Neural cell (in vitro differentiated cells): ENCODE measurements at regions not wholly inside any gene's neighbourhood (a gene's known extent, or its start where the extent isn't known, plus 50 kb on each side); places are given as distances from the start of the nearest gene placed in this dataset.

ENCODE experiments used
- EZH2 ChIP-seq: fragments of 200-600, 300-800 bp; shearing (Covaris generic), sonication (generic); IDR thresholded peaks from 2 replicates; pipeline ENCODE4 v1.6.1; 2014; ENCODE audit warnings: antibody characterized with exemption, low read length, borderline replicate concordance, mild to moderate bottlenecking; ENCODE audit not compliant: insufficient read depth, poor library complexity, severe bottlenecking
- SMC3 ChIP-seq: fragments of 450-650 bp; conservative IDR thresholded peaks from 2 replicates; pipeline ENCODE4 v1.6.1; 2014; ENCODE audit warnings: antibody characterized with exemption, mild to moderate bottlenecking, moderate library complexity; ENCODE audit not compliant: poor library complexity
- TF ChIP-seq, protein P1 (sequence below): fragments of 450-650 bp; IDR thresholded peaks from 2 replicates; pipeline ENCODE4 v1.5.1; 2014; ENCODE audit warnings: antibody characterized with exemption, mild to moderate bottlenecking, moderate library complexity; ENCODE audit not compliant: poor library complexity, severe bottlenecking

DNA sequence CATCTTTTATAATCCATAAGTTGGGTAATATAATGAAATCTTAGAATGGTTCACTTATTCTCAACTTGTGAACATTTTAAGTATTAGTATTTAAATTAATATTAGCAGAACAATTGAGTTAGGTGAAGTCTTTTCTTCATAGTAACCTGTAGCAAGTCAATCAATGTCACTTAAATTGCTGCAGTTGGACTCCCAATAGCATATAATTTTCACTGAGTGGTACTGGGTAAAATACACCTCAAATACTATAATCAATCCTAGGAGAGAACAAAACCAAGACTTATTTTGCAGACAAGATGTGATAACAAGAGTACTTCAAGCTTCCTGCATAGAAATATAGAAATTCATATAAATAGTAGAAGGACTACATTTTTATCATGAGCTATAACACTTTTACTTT is 677.9 kb upstream of the LRRN3 start:
- TF ChIP-seq, protein P1, sequence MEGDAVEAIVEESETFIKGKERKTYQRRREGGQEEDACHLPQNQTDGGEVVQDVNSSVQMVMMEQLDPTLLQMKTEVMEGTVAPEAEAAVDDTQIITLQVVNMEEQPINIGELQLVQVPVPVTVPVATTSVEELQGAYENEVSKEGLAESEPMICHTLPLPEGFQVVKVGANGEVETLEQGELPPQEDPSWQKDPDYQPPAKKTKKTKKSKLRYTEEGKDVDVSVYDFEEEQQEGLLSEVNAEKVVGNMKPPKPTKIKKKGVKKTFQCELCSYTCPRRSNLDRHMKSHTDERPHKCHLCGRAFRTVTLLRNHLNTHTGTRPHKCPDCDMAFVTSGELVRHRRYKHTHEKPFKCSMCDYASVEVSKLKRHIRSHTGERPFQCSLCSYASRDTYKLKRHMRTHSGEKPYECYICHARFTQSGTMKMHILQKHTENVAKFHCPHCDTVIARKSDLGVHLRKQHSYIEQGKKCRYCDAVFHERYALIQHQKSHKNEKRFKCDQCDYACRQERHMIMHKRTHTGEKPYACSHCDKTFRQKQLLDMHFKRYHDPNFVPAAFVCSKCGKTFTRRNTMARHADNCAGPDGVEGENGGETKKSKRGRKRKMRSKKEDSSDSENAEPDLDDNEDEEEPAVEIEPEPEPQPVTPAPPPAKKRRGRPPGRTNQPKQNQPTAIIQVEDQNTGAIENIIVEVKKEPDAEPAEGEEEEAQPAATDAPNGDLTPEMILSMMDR: no peak
- TF ChIP-seq SMC3 (no peak), EZH2 (no peak)
